Breast epithelium (tissue), 3 donors: ENCODE measurements at regions not wholly inside any gene's neighbourhood (a gene's known extent, or its start where the extent isn't known, plus 50 kb on each side); places are given as distances from the start of the nearest gene placed in this dataset.

Experiments used
- POLR2A ChIP-seq: fragments of 450-650 bp; IDR thresholded peaks from one replicate; pipeline ENCODE4 v1.6.1; 2016; ENCODE audit warnings: antibody characterized with exemption, mild to moderate bottlenecking, moderate library complexity
- POLR2AphosphoS5 ChIP-seq, 3 donors: sonication (generic); formaldehyde crosslinking; IDR thresholded peaks; one replicate each; pipeline ENCODE4 v1.6.1; 2017; ENCODE audit warnings: antibody characterized with exemption in 3 of 3

DNA sequence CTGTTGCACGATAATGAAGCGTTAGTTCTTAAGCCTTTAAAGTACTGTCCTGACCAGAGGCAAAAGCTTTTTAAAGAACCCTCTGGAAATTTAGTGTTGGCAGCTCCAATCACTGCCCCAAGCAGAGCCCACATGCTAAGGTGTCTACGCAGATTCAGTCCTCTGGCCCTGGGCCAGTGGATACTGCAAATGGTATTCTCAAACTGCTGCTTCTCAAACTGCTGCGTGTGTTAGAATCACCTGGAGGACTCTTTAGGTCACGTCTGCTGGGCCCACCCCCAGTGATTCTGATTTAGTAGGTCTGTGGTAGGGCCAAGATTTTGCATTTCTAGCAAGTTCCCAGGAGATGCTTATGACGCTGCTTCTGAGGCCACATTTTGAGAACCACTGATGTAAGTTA is 96.0 kb upstream of the CCDC28A start:
- TF ChIP-seq POLR2AphosphoS5 (IDR thresholded peaks at IDR 0.05) (no peak), POLR2A (no peak)
